DMS 273 (cell line): ENCODE measurements at regions not wholly inside any gene's neighbourhood (a gene's known extent, or its start where the extent isn't known, plus 50 kb on each side); places are given as distances from the start of the nearest gene placed in this dataset.

Source experiments
- DNase-seq: peaks from one replicate; lab custom pipeline; 2025; ENCODE audit not compliant: unreplicated experiment; lab: John Stamatoyannopoulos, UW

DNA sequence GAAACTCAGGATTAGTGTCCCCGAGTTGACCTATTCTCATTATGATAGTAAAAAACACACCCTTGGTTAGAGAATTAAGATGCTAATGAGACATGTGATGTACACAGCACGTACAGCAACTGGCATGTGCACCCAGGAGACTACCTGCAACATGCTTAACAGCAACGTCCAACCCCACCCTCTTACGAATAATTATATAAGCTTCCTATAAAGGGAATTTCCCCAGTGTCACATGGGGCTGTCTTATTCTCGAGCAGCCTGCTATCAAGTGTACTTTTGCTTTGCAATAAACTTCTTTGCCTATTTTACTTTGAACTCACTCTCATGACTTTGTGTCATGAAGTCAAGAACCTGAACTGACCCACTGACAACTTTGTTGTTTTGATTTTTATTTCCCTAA lies 62.4 kb upstream of the PMFBP1 start:
- no peak for DNase-seq

DNA sequence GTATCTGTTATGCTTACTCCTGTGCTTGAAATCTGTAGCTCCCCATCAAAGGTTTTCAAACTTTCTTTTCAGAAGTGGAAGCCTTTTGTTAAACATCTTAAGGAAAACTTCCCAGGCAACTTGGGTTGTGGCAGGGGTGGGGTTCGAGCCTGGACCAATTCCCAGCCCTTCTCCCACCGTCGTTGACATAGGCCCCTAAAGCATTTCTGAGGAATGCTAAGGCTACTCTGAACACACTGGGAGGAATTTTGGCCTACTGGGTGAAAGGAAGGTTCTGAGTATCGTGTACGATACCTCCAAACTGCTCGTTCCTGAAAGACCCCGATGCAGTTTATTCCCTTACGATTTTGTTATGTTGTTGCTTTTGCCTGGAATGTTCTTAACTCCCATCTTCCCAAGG lies 56.1 kb upstream of the PMFBP1 start:
- no peak for DNase-seq

DNA sequence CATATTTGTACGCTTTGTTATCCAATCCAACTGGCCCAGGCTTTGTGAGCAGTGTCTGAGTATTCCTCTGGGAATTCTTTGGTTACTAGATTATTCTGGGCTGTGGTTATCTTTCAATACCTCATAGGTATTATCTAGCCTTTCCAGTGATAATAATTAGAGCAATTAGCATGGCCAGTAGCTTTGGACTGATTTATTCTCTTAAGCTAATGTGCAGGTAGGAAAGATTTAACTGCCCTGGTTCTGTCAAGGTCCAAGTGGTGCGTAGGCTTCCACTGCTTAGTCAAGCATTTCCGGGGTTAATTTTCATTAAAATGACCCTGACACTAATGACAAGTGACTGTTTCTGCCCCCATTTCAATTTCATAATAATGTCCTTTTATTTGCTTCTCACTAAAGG lies 54.2 kb upstream of the PMFBP1 start:
- DNase-seq = no peak

DNA sequence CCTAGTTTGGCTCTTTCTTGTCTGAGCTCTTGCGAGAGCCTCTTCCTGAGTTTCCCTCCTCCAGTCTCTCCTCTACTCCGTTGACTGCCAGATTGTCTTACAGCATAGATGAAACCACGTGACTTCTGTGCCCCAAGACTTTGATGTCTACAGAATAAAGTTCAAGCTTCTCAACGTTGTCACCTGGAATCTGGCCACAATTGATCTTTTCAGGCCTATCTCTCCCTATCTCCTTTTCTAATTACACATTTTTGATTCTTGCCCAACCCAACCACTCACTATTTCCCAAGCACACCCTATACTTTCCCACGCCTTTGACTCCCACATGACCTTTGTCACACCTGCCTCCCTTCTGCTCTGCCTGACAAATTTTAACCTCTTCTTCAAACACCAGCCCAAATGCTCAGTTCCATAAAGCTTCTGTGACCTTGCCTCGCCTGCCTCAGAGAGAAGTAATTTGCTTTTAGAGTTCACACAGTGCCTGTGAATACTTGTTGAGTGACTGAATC lies 52.4 kb upstream of the PMFBP1 start:
- no peak for DNase-seq

DNA sequence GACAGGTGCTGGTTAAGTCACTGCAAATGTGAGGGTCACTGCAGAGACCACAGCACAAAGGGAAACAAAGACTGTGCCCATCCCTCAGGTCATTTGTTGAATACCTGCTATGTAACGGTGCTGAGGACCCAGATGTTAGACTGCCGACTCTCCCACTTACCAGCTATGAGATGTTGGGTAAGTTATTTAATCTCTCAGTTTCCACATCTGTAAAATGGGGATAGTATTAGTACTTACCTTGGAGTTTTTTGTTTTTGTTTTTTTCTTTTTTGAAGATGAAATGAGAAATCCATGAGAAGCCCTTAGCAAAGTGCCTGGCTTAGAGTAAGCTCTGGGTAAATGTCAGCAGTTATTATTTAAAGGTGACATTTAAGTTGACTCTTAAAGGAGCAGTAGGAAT lies 50.5 kb upstream of the PMFBP1 start:
- no peak for DNase-seq
